HG02852 (cell line): ENCODE measurements at regions not wholly inside any gene's neighbourhood (a gene's known extent, or its start where the extent isn't known, plus 50 kb on each side); places are given as distances from the start of the nearest gene placed in this dataset.

ENCODE experiments used
- ATAC-seq: cut with Tn5 transposase; IDR thresholded peaks from one replicate; pipeline ENCODE4 v1.9.1; 2021; ENCODE audit warnings: mild to moderate bottlenecking, moderate library complexity; ENCODE audit not compliant: unreplicated experiment

GRCh38 chr2:129903586-129904425, 75.7 kb upstream of the RAB6C start:
- ATAC-seq, result no peak

GRCh38 chr2:129904532-129905446, 74.7 kb upstream of the RAB6C start:
- no peak for ATAC-seq

- no peak for ATAC-seq
Observed at GRCh38 chr2:129905664-129906081, 73.8 kb upstream of the RAB6C start.

- no peak for ATAC-seq
Observed at GRCh38 chr2:129906139-129906860, 73.2 kb upstream of the RAB6C start.

GRCh38 chr2:129906861-129907235, 72.6 kb upstream of the RAB6C start:
- no peak for ATAC-seq

GRCh38 chr2:129907256-129907998, 72.0 kb upstream of the RAB6C start:
- ATAC-seq, result no peak

- no peak for ATAC-seq
Observed at GRCh38 chr2:129908721-129909373, 70.6 kb upstream of the RAB6C start.

GRCh38 chr2:129909651-129910418, 69.6 kb upstream of the RAB6C start:
- no peak for ATAC-seq

- ATAC-seq, result no peak
Observed at GRCh38 chr2:129910446-129911362, 68.8 kb upstream of the RAB6C start.

GRCh38 chr2:129911363-129912065, 68.0 kb upstream of the RAB6C start:
- no peak for ATAC-seq

- no peak for ATAC-seq
Observed at GRCh38 chr2:129912066-129912820, 67.2 kb upstream of the RAB6C start.

GRCh38 chr2:129912871-129913694, 66.4 kb upstream of the RAB6C start:
- no peak for ATAC-seq

- no peak for ATAC-seq
Observed at GRCh38 chr2:129913695-129914495, 65.6 kb upstream of the RAB6C start.

- ATAC-seq, result no peak
Observed at GRCh38 chr2:129914538-129915302, 64.7 kb upstream of the RAB6C start.
